Ammon's horn (tissue), 1 donor: ENCODE measurements at regions not wholly inside any gene's neighbourhood (a gene's known extent, or its start where the extent isn't known, plus 50 kb on each side); places are given as distances from the start of the nearest gene placed in this dataset.

ENCODE experiments used
- DNase-seq: peaks from one replicate; pipeline ENCODE4 v3.0.0-alpha.2; 2016; ENCODE audit warnings: low spot score

- DNase-seq, result no peak
Observed at GRCh38 chr2:133812826-133813617, 244.8 kb upstream of the NCKAP5 start.

- DNase-seq, result no peak
Observed at GRCh38 chr2:133814890-133815289, 246.6 kb upstream of the NCKAP5 start.

GRCh38 chr2:133816037-133816436 lies 247.8 kb upstream of the NCKAP5 start:
- no peak for DNase-seq

GRCh38 chr2:133817680-133818566 lies 249.7 kb upstream of the NCKAP5 start:
- DNase-seq, result no peak

- no peak for DNase-seq
Observed at GRCh38 chr2:133818661-133819060, 250.4 kb upstream of the NCKAP5 start.

- no peak for DNase-seq
Observed at GRCh38 chr2:133819906-133820305, 251.6 kb upstream of the NCKAP5 start.

- peak; percentile 31 for DNase-seq
Observed at GRCh38 chr2:133821107-133821760, 253.0 kb upstream of the NCKAP5 start.

GRCh38 chr2:133822517-133823225 lies 254.4 kb upstream of the NCKAP5 start:
- no peak for DNase-seq

GRCh38 chr2:133823226-133823550 lies 254.9 kb upstream of the NCKAP5 start:
- no peak for DNase-seq

- no peak for DNase-seq
Observed at GRCh38 chr2:133824869-133825268, 256.6 kb upstream of the NCKAP5 start.

- DNase-seq, result no peak
Observed at GRCh38 chr2:133825778-133826177, 257.5 kb upstream of the NCKAP5 start.

- no peak for DNase-seq
Observed at GRCh38 chr2:133828913-133829312, 260.6 kb upstream of the NCKAP5 start.

- no peak for DNase-seq
Observed at GRCh38 chr2:133829450-133830020, 261.3 kb upstream of the NCKAP5 start.

GRCh38 chr2:133833746-133834145 lies 265.5 kb upstream of the NCKAP5 start:
- DNase-seq, result no peak

GRCh38 chr2:133835821-133836619 lies 267.8 kb upstream of the NCKAP5 start:
- no peak for DNase-seq

- no peak for DNase-seq
Observed at GRCh38 chr2:133836691-133837345, 268.6 kb upstream of the NCKAP5 start.

GRCh38 chr2:133837441-133838094 lies 269.3 kb upstream of the NCKAP5 start:
- DNase-seq, result peak; percentile 36

GRCh38 chr2:133838642-133839365 lies 270.5 kb upstream of the NCKAP5 start:
- DNase-seq, result no peak

- no peak for DNase-seq
Observed at GRCh38 chr2:133839677-133840076, 271.4 kb upstream of the NCKAP5 start.
